HepG2 (cell line): ENCODE measurements at regions not wholly inside any gene's neighbourhood (a gene's known extent, or its start where the extent isn't known, plus 50 kb on each side); places are given as distances from the start of the nearest gene placed in this dataset.

ENCODE experiments used
- CENPX ChIP-seq: sonication (generic); formaldehyde crosslinking; IDR thresholded peaks from 2 replicates; pipeline ENCODE4 v1.9.0; 2021; ENCODE audit warnings: mild to moderate bottlenecking, missing genetic modification reagents, moderate library complexity
- FIP1L1 ChIP-seq: fragments of 200-400 bp; formaldehyde crosslinking; IDR thresholded peaks from 2 replicates; pipeline ENCODE4 v1.6.1; 2018; ENCODE audit warnings: low read depth, mild to moderate bottlenecking, low read length, moderate library complexity, borderline replicate concordance; ENCODE audit not compliant: insufficient read depth
- FOXJ3 ChIP-seq: sonication (generic); formaldehyde crosslinking; IDR thresholded peaks from 2 replicates; pipeline ENCODE4 v1.4.0; 2020; ENCODE audit warnings: missing genetic modification reagents, mild to moderate bottlenecking, borderline replicate concordance
- FOXM1 ChIP-seq: sonication (generic); formaldehyde crosslinking; IDR thresholded peaks from 2 replicates; pipeline ENCODE4 v1.5.0; 2020; ENCODE audit warnings: missing genetic modification reagents
- HMGXB4 ChIP-seq, 2 experiments: sonication (generic) in 1 of 2; formaldehyde crosslinking in 1 of 2; IDR thresholded peaks; 2 replicates each; pipeline versions ENCODE4 v1.4.0 to v1.6.1; 2018 to 2020; ENCODE audit warnings: missing genetic modification reagents in 2 of 2, borderline replicate concordance in 1 of 2, low read depth in 1 of 2, mild to moderate bottlenecking in 1 of 2, missing biosample characterization in 1 of 2
- IKZF1 ChIP-seq: fragments of 450-650 bp; IDR thresholded peaks from 2 replicates; pipeline ENCODE4 v1.7.1; 2016
- MAZ ChIP-seq, 2 experiments: sonication (generic) in 1 of 2; formaldehyde crosslinking in 1 of 2; IDR thresholded peaks; 2 replicates each; pipeline versions ENCODE4 v1.5.0 to v1.6.1; 2012 to 2020; ENCODE audit warnings: low read depth in 2 of 2, mild to moderate bottlenecking in 2 of 2, borderline replicate concordance in 1 of 2, improper control_type of control experiment in 1 of 2, low read length in 1 of 2, missing genetic modification reagents in 1 of 2, moderate library complexity in 1 of 2
- PPARG ChIP-seq: conservative IDR thresholded peaks from 2 replicates; pipeline ENCODE4 v1.6.1; 2016; ENCODE audit warnings: missing biosample characterization, missing genetic modification reagents
- RBFOX2 ChIP-seq: fragments of 200-400 bp; formaldehyde crosslinking; IDR thresholded peaks from 2 replicates; pipeline ENCODE4 v1.6.1; 2017; ENCODE audit warnings: low read depth, mild to moderate bottlenecking, low read length
- SOX6 ChIP-seq, 2 experiments: fragments of 450-650 bp in 1 of 2; sonication (generic) in 1 of 2; formaldehyde crosslinking in 1 of 2; IDR thresholded peaks; 2 replicates each; pipeline versions ENCODE4 v1.4.0 to v1.6.1; 2017 to 2020; ENCODE audit warnings: antibody characterized with exemption in 1 of 2, mild to moderate bottlenecking in 1 of 2, missing genetic modification reagents in 1 of 2
- SPEN ChIP-seq: sonication (generic); formaldehyde crosslinking; IDR thresholded peaks from 2 replicates; pipeline ENCODE4 v1.5.1; 2020; ENCODE audit warnings: low read depth, mild to moderate bottlenecking, missing genetic modification reagents
- TGIF2 ChIP-seq: IDR thresholded peaks from 2 replicates; pipeline ENCODE4 v1.6.1; 2016; ENCODE audit warnings: control low read depth, missing compliant biosample characterization
- UBTF ChIP-seq: sonication (generic); formaldehyde crosslinking; IDR thresholded peaks from 2 replicates; pipeline ENCODE4 v1.4.0; 2020; ENCODE audit warnings: mild to moderate bottlenecking, missing genetic modification reagents
- ZEB1 ChIP-seq: IDR thresholded peaks from 2 replicates; pipeline ENCODE4 v1.6.1; 2012; ENCODE audit warnings: mild to moderate bottlenecking, low read depth, inconsistent platforms; ENCODE audit not compliant: insufficient replicate concordance
- ZFP36 ChIP-seq: fragments of 150-350 bp; IDR thresholded peaks from 2 replicates; pipeline ENCODE4 v1.6.1; 2018; ENCODE audit warnings: borderline replicate concordance, low read length, low read depth; ENCODE audit not compliant: partially characterized antibody
- ZNF101 ChIP-seq: sonication (generic); formaldehyde crosslinking; IDR thresholded peaks from 2 replicates; pipeline ENCODE4 v1.4.0; 2020; ENCODE audit warnings: mild to moderate bottlenecking, low read depth, missing genetic modification reagents, borderline replicate concordance
- ZNF256 ChIP-seq: sonication (generic); formaldehyde crosslinking; conservative IDR thresholded peaks from 2 replicates; pipeline ENCODE4 v1.4.0; 2020; ENCODE audit warnings: missing genetic modification reagents
- ZNF367 ChIP-seq: sonication (generic); formaldehyde crosslinking; IDR thresholded peaks from 2 replicates; pipeline ENCODE4 v1.4.0; 2020; ENCODE audit warnings: missing genetic modification reagents, borderline replicate concordance
- ZNF414 ChIP-seq: sonication (generic); formaldehyde crosslinking; IDR thresholded peaks from 2 replicates; pipeline ENCODE4 v1.5.0; 2020; ENCODE audit warnings: missing genetic modification reagents
- ZNF513 ChIP-seq: sonication (generic); formaldehyde crosslinking; conservative IDR thresholded peaks from 2 replicates; pipeline ENCODE4 v1.5.0; 2020; ENCODE audit warnings: missing genetic modification reagents

- no peak for TF ChIP-seq ZNF513 (CRISPR knock-in tag)
- TF ChIP-seq PPARG (CRISPR knock-in tag) = peak; percentile 99
- no peak; the same call in 1 of the 2 replicates for TF ChIP-seq FOXM1 (CRISPR knock-in tag)
- no peak for TF ChIP-seq CENPX (CRISPR knock-in tag)
- peak; percentile 100 for TF ChIP-seq FOXJ3 (CRISPR knock-in tag)
- no peak for TF ChIP-seq ZNF256 (CRISPR knock-in tag)
- no peak for TF ChIP-seq MAZ (IDR thresholded peaks at IDR 0.05; ENCODE audit: borderline replicate concordance, low read depth, low read length)
- TF ChIP-seq MAZ (CRISPR knock-in tag; IDR thresholded peaks at IDR 0.05; ENCODE audit: low read depth) = peak; percentile 71
- no peak for TF ChIP-seq ZNF101 (CRISPR knock-in tag)
- TF ChIP-seq ZEB1 = no peak
- no peak for TF ChIP-seq IKZF1
- no peak for TF ChIP-seq ZFP36
- no peak for TF ChIP-seq ZNF414 (CRISPR knock-in tag)
- no peak for TF ChIP-seq SOX6 (IDR thresholded peaks at IDR 0.05)
- TF ChIP-seq SOX6 (CRISPR knock-in tag; IDR thresholded peaks at IDR 0.05) = peak; percentile 100
- peak; percentile 63 for TF ChIP-seq UBTF (CRISPR knock-in tag)
- TF ChIP-seq SPEN = peak; percentile 74; the same call in 1 of the 2 replicates
- peak; percentile 85 for TF ChIP-seq TGIF2 (CRISPR knock-in tag)
- peak in 1 of 2 experiments; percentile 87; a peak in 2 of 4 replicates for TF ChIP-seq HMGXB4 (CRISPR knock-in tag; IDR thresholded peaks at IDR 0.05; ENCODE audit: borderline replicate concordance in 1 of 2, low read depth in 1 of 2)
- peak; percentile 67 for TF ChIP-seq RBFOX2
- TF ChIP-seq FIP1L1 = peak; percentile 88; the same call in 1 of the 2 replicates
- no peak for TF ChIP-seq ZNF367 (CRISPR knock-in tag)
Measured at GRCh38 chr6:137353842-137354397, 134.7 kb upstream of the IFNGR1 start (continued).
